IMR-90 (cell line): ENCODE measurements at regions not wholly inside any gene's neighbourhood (a gene's known extent, or its start where the extent isn't known, plus 50 kb on each side); places are given as distances from the start of the nearest gene placed in this dataset.

Source experiments
- ATAC-seq: fragments of 200-7000 bp; cut with Tn5 transposase; 2 replicates; pipeline ENCODE4 v1.9.1; 2020; ENCODE audit warnings: low read depth, mild to moderate bottlenecking, moderate library complexity
- BruUV-seq: library from RNA; stranded (reverse); fragments of 400-500 nt; replicated peaks from 2 replicates; lab custom pipeline; 2021; lab: Mats Ljungman, UMichigan
- CTCF ChIA-PET: fragments of 300-600 bp; formaldehyde crosslinking; extraction: SDS; loops from one replicate; lab custom pipeline; 2021; ENCODE audit warnings: antibody characterized with exemption; lab: Yijun Ruan, JAX
- POLR2A ChIA-PET: fragments of 300-600 bp; sonication (Branson Sonifier 250); formaldehyde crosslinking; loops from one replicate; lab custom pipeline; 2022; ENCODE audit warnings: antibody characterized with exemption; ENCODE audit not compliant: unreplicated experiment; lab: Charles Lee
- DNase-seq: peaks from one replicate; pipeline ENCODE4 v3.0.0; 2013
- H2AFZ ChIP-seq: replicated peaks from 2 replicates; pipeline ENCODE3; 2013; ENCODE audit warnings: low read length, mild to moderate bottlenecking; ENCODE audit not compliant: poor library complexity
- H2AK5ac ChIP-seq: 2 replicates; pipeline ENCODE4 v1.6.1; 2013; ENCODE audit warnings: low read depth, low read length, inconsistent platforms
- H2AK9ac ChIP-seq: replicated peaks from 2 replicates; pipeline ENCODE3; 2013; ENCODE audit warnings: mild to moderate bottlenecking, low read depth, low read length, moderate library complexity; ENCODE audit not compliant: poor library complexity
- H2BK120ac ChIP-seq: 2 replicates; pipeline ENCODE4 v1.6.1; 2013; ENCODE audit warnings: low read depth, low read length, inconsistent platforms
- H2BK15ac ChIP-seq: 3 replicates; pipeline ENCODE4 v1.6.1; 2013; ENCODE audit warnings: low read depth, low read length, inconsistent platforms
- H2BK20ac ChIP-seq: 2 replicates; pipeline ENCODE4 v1.6.1; 2013; ENCODE audit warnings: low read depth, mild to moderate bottlenecking, inconsistent platforms, low read length, moderate library complexity
- H2BK5ac ChIP-seq: 2 replicates; pipeline ENCODE4 v1.6.1; 2013; ENCODE audit warnings: mild to moderate bottlenecking, low read depth, low read length, inconsistent platforms; ENCODE audit not compliant: poor library complexity, severe bottlenecking
- H3K14ac ChIP-seq: replicated peaks from 2 replicates; pipeline ENCODE4 v1.6.1; 2013; ENCODE audit warnings: low read depth, low read length, inconsistent platforms
- H3K18ac ChIP-seq: 2 replicates; pipeline ENCODE4 v1.6.1; 2013; ENCODE audit warnings: low read depth, low read length, control low read depth
- H3K23ac ChIP-seq: 2 replicates; pipeline ENCODE4 v1.6.1; 2013; ENCODE audit warnings: low read depth, low read length, inconsistent platforms
- H3K27ac ChIP-seq: 2 replicates; pipeline ENCODE4 v1.5.1; 2013; ENCODE audit warnings: mild to moderate bottlenecking, control low read depth, low read length; ENCODE audit not compliant: insufficient read depth
- H3K27me3 ChIP-seq: 2 replicates; pipeline ENCODE4 v1.6.1; 2013; ENCODE audit warnings: low read length; ENCODE audit not compliant: control insufficient read depth, insufficient read depth
- H3K36me3 ChIP-seq: 2 replicates; pipeline ENCODE4 v1.6.1; 2013; ENCODE audit warnings: low read length, mixed read lengths; ENCODE audit not compliant: control insufficient read depth, insufficient read depth
- H3K4ac ChIP-seq: 2 replicates; pipeline ENCODE4 v1.6.1; 2013; ENCODE audit warnings: low read depth, low read length, inconsistent platforms
- H3K4me1 ChIP-seq: 2 replicates; pipeline ENCODE4 v1.6.1; 2013; ENCODE audit warnings: low read length, mixed read lengths; ENCODE audit not compliant: control insufficient read depth, insufficient read depth
- H3K4me2 ChIP-seq: 2 replicates; pipeline ENCODE4 v1.6.1; 2013; ENCODE audit warnings: low read depth, mild to moderate bottlenecking, control low read depth, low read length, moderate library complexity
- H3K4me3 ChIP-seq: 2 replicates; pipeline ENCODE4 v1.5.1; 2013; ENCODE audit warnings: low read depth, mild to moderate bottlenecking, control low read depth, low read length, moderate library complexity; ENCODE audit not compliant: insufficient read depth
- H3K56ac ChIP-seq: 2 replicates; pipeline ENCODE4 v1.6.1; 2013; ENCODE audit warnings: low read length, inconsistent platforms; ENCODE audit not compliant: insufficient read depth; ENCODE audit errors: extremely low read depth
- H3K79me1 ChIP-seq, 2 experiments: 2 replicates each; pipeline ENCODE4 v1.6.1; 2013; ENCODE audit warnings: low read length in 2 of 2, inconsistent platforms in 1 of 2, low read depth in 1 of 2
- H3K9ac ChIP-seq: 2 replicates; pipeline ENCODE4 v1.6.1; 2013; ENCODE audit warnings: low read depth, low read length, control low read depth
- H3K9me1 ChIP-seq: 2 replicates; pipeline ENCODE4 v1.6.1; 2013; ENCODE audit warnings: low read length, inconsistent platforms; ENCODE audit not compliant: insufficient read depth
- H3K9me3 ChIP-seq: 2 replicates; pipeline ENCODE4 v1.6.1; 2013; ENCODE audit warnings: low read length; ENCODE audit not compliant: control insufficient read depth, insufficient read depth
- H4K20me1 ChIP-seq: 2 replicates; pipeline ENCODE4 v1.6.1; 2013; ENCODE audit warnings: low read length, inconsistent platforms; ENCODE audit not compliant: insufficient read depth
- H4K5ac ChIP-seq: 2 replicates; pipeline ENCODE4 v1.6.1; 2013; ENCODE audit warnings: mild to moderate bottlenecking, low read depth, low read length, control low read depth
- H4K8ac ChIP-seq, 2 experiments: 2 replicates each; pipeline ENCODE4 v1.6.1; 2013; ENCODE audit warnings: low read depth in 2 of 2, low read length in 2 of 2, control low read depth in 1 of 2, inconsistent platforms in 1 of 2
- H4K91ac ChIP-seq: 2 replicates; pipeline ENCODE4 v1.6.1; 2013; ENCODE audit warnings: low read depth, low read length, inconsistent platforms; ENCODE audit not compliant: insufficient read depth
- CEBPB ChIP-seq: IDR thresholded peaks from 2 replicates; pipeline ENCODE4 v1.6.1; 2012; ENCODE audit warnings: low read depth, low read length, improper control_type of control experiment
- CHD1 ChIP-seq: IDR thresholded peaks from 2 replicates; pipeline ENCODE4 v1.6.1; 2012; ENCODE audit warnings: low read depth, low read length, improper control_type of control experiment
- CTCF ChIP-seq: conservative IDR thresholded peaks from 2 replicates; pipeline ENCODE4 v1.5.1; 2012; ENCODE audit warnings: mild to moderate bottlenecking, low read depth, low read length, improper control_type of control experiment
- NFE2L2 ChIP-seq: fragments of 150-350 bp; IDR thresholded peaks from 2 replicates; pipeline ENCODE4 v1.6.1; 2016; ENCODE audit warnings: low read depth, mild to moderate bottlenecking, low read length
- POLR2A ChIP-seq: IDR thresholded peaks from 2 replicates; pipeline ENCODE4 v1.6.1; 2012; ENCODE audit warnings: mild to moderate bottlenecking, low read depth, low read length
- SMC3 ChIP-seq: fragments of 150-350 bp; IDR thresholded peaks from 2 replicates; pipeline ENCODE4 v1.6.1; 2016; ENCODE audit warnings: low read depth, mild to moderate bottlenecking, antibody characterized with exemption, low read length, moderate library complexity
- WGBS, 2 experiments: methylation state at CpG; one replicate each; pipeline versions ENCODE4 v1.1.5 to v1.1.7; 2013; ENCODE audit warnings: missing lambda C conversion rate in 2 of 2; ENCODE audit not compliant: insufficient read length in 1 of 2; ENCODE audit errors: extremely low coverage in 2 of 2; 5-methylcytosine and 5-hydroxymethylcytosine counted together
- dilution Hi-C: fragments of 300-500 bp; cut with HindIII; formaldehyde crosslinking; loops from one replicate; pipeline ENCODE4 v1.14.3; 2018; ENCODE audit warnings: low sequenced_read_pairs; ENCODE audit not compliant: unreplicated experiment
- in situ Hi-C: fragments of 300-500 bp; cut with MboI; formaldehyde crosslinking; loops from 3 replicates; pipeline ENCODE4 v1.14.3; 2019; ENCODE audit warnings: low sequenced_read_pairs, inconsistent platforms, mixed read lengths
- intact Hi-C: fragments of 100-400 bp; cut with micrococcal nuclease; formaldehyde crosslinking; loops from 2 replicates; pipeline ENCODE4 v1.10.0; 2022

- intact Hi-C loops (no loop called here), in situ Hi-C loops (no loop called here), dilution Hi-C loops (no loop called here)
- Histone ChIP-seq H3K9me1 (no peaks in the 10 kb centered on the region), H3K4me1 (no peaks in the 10 kb centered on the region), H2BK15ac (no peak overlapping the region), H3K4me2 (no peak overlapping the region), H2AK9ac (no peak overlapping the region), H3K56ac (no peak overlapping the region), H3K18ac (no peak overlapping the region), H4K8ac (no peak overlapping the region), H4K5ac (no peak overlapping the region), H3K23ac (no peak overlapping the region), H3K9me3 (no peaks in the 10 kb centered on the region), H2AK5ac (no peak overlapping the region), H3K36me3 (no peaks in the 10 kb centered on the region), H3K4ac (no peak overlapping the region), H3K79me1 (no peaks in the 10 kb centered on the region), H2AFZ (no peak overlapping the region), H2BK120ac (no peak overlapping the region), H3K27ac (no peak overlapping the region), H4K20me1 (no peaks in the 10 kb centered on the region), H3K4me3 (no peak overlapping the region), H3K9ac (no peak overlapping the region), H3K27me3 (no peaks in the 10 kb centered on the region), H2BK5ac (no peak overlapping the region), H4K91ac (no peak overlapping the region), H2BK20ac (no peak overlapping the region), H3K14ac (no peak overlapping the region)
- ChIA-PET CTCF (interaction anchor here (0.7 kb wide), 1 partner anchor 35 kb away, joined by 3 read pairs; no protein-coding TSS in a partner anchor), POLR2A (no interaction called here)
- ATAC-seq (no peak), DNase-seq (no peak)
- no CpG with 5 or more reads among the region's 3 CpGs for WGBS, 2 experiments
- BruUV-seq = no TSS peak
- TF ChIP-seq NFE2L2 = no peak
- no peak for TF ChIP-seq SMC3
- no peak for TF ChIP-seq POLR2A
- TF ChIP-seq CTCF = no peak
- TF ChIP-seq CHD1 = no peak
- no peak for TF ChIP-seq CEBPB
Observed at GRCh38 chr11:7160814-7161489, 72.2 kb downstream of the RBMXL2 start.
